ENCODE measurements at regions not wholly inside any gene's neighbourhood (a gene's known extent, or its start where the extent isn't known, plus 50 kb on each side); places are given as distances from the start of the nearest gene placed in this dataset.
"Not testable (repeated sequence)": the region's sequence is repeated elsewhere in the genome, so short reads cannot be mapped to it uniquely, and the experiment has no call there.

DNA sequence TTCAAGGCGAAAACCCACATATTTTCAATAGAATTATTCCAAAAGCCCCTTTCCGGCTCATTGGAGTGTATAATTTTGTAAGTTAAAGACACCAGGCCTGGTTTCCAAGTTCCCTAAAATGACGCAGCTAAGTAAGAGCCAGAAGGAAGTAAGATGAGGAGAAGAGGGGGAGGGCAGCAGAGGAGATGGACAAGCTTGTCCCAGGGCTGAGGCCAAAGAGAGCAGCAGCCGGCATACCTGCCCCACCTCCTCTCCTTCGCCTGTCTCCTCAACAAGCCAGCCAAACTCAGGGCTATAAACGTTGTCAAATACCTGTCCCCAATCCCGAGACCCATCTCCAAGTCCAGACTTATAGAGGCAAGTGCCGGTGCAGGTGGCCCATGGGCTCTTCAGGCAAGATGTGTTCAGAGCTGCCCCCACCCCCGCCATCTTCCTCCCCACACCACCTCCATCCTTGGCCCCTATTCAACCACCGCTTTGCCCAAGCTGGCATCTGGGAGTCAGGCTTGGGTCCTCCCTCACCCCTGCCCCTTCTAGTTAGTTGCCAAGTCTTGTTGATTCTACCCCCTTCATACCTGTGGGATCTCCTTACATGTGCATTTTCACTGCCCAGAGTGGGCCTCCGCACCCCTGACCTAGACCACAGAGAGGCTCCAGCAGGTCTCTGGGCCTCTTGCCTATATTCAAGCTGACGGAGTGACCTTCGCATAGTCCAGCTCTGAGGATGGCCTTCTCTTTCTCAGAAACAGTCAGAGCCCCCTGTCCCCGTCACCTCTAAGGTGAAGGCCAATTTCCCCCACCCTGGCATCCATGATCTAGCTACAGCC is 75.7 kb upstream of the SIRPA start:
- DNase-seq (ENCODE audit: low read depth) = no peak
- TF ChIP-seq, protein P1, sequence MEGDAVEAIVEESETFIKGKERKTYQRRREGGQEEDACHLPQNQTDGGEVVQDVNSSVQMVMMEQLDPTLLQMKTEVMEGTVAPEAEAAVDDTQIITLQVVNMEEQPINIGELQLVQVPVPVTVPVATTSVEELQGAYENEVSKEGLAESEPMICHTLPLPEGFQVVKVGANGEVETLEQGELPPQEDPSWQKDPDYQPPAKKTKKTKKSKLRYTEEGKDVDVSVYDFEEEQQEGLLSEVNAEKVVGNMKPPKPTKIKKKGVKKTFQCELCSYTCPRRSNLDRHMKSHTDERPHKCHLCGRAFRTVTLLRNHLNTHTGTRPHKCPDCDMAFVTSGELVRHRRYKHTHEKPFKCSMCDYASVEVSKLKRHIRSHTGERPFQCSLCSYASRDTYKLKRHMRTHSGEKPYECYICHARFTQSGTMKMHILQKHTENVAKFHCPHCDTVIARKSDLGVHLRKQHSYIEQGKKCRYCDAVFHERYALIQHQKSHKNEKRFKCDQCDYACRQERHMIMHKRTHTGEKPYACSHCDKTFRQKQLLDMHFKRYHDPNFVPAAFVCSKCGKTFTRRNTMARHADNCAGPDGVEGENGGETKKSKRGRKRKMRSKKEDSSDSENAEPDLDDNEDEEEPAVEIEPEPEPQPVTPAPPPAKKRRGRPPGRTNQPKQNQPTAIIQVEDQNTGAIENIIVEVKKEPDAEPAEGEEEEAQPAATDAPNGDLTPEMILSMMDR (conservative IDR thresholded peaks at IDR 0.05; ENCODE audit: low read length) = no peak
- H3K4me3 ChIP-seq (ENCODE audit: low read length) = no peak overlapping the region

DNA sequence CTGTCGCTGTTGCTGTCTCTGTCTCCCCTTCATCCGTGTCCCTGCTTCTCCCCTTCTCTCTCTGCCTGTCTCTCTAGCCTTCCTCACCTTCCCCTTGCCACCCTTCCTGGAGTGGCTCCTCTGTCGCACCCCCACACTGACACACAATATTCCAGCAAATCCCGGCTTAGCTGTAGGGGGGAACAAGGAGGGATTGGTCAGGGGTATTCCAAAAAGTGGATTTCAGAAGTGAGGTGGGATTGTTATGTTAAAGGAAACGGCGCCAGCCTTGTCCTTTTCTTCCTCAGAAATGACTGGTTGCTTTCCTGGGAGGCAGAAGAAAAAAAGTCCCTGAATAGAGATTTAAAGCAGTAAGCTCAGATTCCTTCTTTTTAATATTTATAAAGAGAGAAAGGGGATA is 76.3 kb upstream of the SIRPA start:
- H3K4me3 ChIP-seq (ENCODE audit: low read length) = no peak overlapping the region
- TF ChIP-seq, protein P1 (conservative IDR thresholded peaks at IDR 0.05; ENCODE audit: low read length) = no peak
- no peak for DNase-seq (ENCODE audit: low read depth)

DNA sequence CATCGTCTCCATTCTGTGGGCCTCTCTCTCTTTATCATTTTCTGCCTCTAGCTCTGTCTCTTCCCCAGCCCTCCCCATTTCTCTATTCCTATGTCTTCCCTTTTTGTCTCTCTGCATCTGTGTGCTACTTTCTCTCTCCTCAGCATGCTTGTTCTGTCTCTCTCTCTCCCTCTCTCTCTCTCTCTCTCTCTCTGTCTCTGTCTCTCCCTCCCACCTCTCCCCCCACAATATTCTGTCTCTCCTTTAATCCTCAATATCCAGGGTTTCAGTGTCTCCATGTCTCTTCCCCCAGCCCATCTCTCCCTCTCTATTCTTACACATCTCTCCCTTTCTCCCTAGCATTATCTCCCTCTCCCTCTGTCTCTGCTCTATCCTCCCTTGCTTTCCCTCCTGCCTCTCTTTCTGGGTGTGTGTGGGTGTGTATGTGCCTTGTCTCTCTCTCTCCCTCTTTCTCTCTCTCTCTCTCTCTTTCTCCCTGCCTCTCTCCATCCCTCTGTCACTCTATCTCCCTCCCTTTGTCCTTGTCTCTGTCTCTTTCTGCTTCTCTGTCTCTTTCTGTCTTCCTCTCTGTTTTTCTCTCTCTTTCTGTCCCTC is 76.9 kb upstream of the SIRPA start:
- TF ChIP-seq, protein P1 (conservative IDR thresholded peaks at IDR 0.05; ENCODE audit: low read length) = no peak
- no peak overlapping the region for H3K4me3 ChIP-seq (ENCODE audit: low read length)
- no peak for DNase-seq (ENCODE audit: low read depth)

DNA sequence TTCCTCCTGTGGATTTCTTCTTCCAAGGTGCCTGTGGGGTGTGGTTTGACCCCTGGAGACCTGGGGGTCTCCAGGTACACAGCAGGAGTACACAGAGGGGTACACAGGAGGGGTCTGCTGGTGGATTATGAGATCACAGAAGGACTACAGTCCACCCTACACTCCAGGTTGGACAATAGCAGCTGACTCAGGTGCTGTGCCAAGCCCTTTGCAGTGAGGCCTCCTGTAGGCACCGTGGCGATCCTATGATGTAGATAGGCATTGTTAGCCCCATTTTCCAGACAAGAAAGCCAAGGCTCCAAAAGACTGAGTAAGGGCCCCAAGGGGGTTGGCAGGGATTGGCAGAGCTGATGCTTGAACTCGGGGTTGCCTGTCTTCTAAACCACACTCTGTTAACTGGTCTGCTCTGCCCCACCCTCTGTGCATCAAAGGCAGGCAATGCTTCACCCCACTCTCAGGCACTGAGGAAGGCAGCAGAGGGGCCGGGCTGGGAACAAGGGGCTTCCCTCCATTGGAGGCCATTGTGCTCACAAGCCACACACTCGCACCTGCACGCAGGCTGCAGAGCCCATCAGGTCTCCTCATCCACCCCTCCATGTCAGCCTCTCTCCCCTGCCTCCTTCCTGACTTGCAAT is 77.5 kb upstream of the SIRPA start:
- DNase-seq (ENCODE audit: low read depth) = no peak
- H3K4me3 ChIP-seq (ENCODE audit: low read length) = no peak overlapping the region
- TF ChIP-seq, protein P1 (conservative IDR thresholded peaks at IDR 0.05; ENCODE audit: low read length) = no peak

DNA sequence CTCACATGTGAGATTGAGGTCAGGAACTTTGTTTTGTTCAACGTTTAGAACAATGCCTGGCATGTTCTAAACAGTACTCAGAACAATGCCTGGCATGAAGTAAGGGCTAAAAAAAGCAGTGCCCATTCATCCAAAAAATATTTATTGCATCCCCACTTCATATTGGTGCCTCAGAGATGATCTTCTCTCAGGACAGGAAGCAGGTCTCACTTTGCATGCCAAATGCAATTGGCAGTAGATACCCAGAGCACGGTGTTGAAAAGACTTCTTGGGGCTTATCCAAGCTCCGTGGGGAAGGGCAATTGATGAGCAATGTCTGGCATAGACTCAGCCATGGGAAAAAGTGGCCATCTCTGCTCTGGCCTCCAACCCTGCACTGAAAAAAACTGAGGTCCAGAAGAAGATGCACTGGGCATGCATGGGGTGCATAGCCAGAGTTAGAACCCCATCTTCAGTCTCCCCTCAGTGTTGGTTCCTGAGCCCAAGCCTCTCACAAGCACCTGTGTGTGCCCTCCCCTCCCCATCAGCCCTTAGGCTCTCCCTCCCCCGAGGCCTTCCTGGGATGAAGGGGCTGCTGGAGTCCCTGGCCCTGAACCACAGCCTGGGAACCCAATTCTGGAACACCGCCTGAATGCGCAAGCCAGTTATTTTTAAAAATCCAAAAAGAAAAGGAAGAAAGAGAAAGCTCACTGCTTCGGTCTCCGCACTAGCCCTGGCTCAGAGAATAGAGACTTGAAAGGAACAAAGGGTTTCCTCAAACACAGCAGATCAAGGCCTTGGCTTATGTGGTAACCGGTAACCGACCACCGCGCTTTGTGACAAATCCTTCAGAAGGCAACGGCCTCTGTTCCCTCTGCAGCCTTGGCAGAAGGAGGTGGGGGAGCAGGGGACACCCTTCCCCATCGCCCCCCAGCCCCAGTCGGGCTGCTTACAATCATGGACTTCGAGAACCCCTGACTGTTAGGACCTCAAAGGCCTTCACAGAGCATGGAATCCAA is 78.5 kb upstream of the SIRPA start:
- TF ChIP-seq, protein P1 (conservative IDR thresholded peaks at IDR 0.05; ENCODE audit: low read length) = no peak
- H3K4me3 ChIP-seq (ENCODE audit: low read length) = no peak overlapping the region
- DNase-seq (ENCODE audit: low read depth) = peak; percentile 98

DNA sequence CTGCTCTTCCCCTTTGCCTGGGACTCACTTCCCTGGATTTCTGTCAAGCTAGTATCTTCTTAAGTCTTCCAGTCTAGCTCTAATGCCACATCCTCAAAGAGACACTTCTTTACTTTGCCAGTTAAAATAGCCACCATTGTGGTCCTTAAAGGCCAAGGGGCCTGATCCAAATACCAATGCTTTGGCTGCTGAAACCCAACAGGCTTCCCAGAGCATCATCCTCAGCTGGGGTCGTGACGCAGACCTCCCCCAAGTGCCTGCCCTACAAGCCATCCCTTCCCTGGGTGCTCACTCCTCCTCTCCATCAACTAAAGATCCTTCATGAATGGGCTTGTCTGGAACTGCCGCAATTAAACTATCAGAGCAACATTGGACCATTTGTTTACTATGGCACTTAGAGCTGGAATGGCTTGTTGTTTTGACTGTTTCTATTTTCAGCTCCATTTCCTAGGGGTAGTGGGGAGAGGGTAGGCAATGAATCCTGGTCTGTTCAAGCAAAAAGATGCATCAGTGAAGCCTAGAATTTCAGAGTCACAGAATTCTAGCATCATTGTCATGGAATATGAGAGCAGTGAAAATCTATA is 79.6 kb upstream of the SIRPA start:
- no peak for DNase-seq (ENCODE audit: low read depth)
- H3K4me3 ChIP-seq (ENCODE audit: low read length) = no peak overlapping the region
- TF ChIP-seq, protein P1 (conservative IDR thresholded peaks at IDR 0.05; ENCODE audit: low read length) = no peak

DNA sequence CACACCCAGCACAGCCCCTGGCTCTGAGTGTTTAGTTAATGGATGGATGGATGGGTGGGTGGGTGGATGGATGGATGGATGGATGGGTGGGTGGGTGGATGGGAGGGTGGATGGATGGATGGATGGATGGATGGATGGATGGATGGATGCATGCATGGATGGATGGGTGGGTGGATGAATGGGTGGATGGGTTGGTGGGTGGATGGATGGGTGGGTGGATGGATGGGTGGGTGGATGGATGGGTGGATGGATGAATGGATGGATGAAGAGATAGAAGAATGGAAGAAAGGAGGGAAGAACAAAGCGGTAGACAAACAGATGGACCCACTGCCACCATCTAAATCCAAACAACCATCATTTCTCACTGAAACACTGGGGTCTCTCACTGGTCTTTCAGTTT is 80.3 kb upstream of the SIRPA start:
- DNase-seq (ENCODE audit: low read depth); H3K4me3 ChIP-seq (ENCODE audit: low read length): not testable (repeated sequence)

Data from AG10803 (cell line).